K562 (cell line): ENCODE measurements at regions not wholly inside any gene's neighbourhood (a gene's known extent, or its start where the extent isn't known, plus 50 kb on each side); places are given as distances from the start of the nearest gene placed in this dataset.

Experiments used
- ARID2 ChIP-seq: fragments of 450-650 bp; IDR thresholded peaks from 2 replicates; pipeline ENCODE4 v1.6.1; 2017; ENCODE audit warnings: antibody characterized with exemption, mild to moderate bottlenecking
- CREM ChIP-seq: IDR thresholded peaks from 2 replicates; pipeline ENCODE4 v1.6.1; 2014; ENCODE audit warnings: antibody characterized with exemption, low read depth
- FOXJ3 ChIP-seq: sonication (generic); formaldehyde crosslinking; IDR thresholded peaks from 2 replicates; pipeline ENCODE4 v1.4.0; 2020; ENCODE audit warnings: mild to moderate bottlenecking, missing genetic modification reagents
- GATAD2B ChIP-seq: fragments of 450-650 bp; IDR thresholded peaks from 2 replicates; pipeline ENCODE4 v1.6.1; 2017; ENCODE audit warnings: mild to moderate bottlenecking, borderline replicate concordance
- IFI16 ChIP-seq: fragments of 250-450 bp; sonication (Bioruptor Pico); IDR thresholded peaks from 2 replicates; pipeline ENCODE4 v2.1.2; 2022; ENCODE audit warnings: mild to moderate bottlenecking, inconsistent platforms
- IRF1 ChIP-seq: sonication (generic); formaldehyde crosslinking; IDR thresholded peaks from 2 replicates; pipeline ENCODE4 v1.8.0; 2022; ENCODE audit warnings: missing genetic modification reagents, mild to moderate bottlenecking, borderline replicate concordance
- NCOA4 ChIP-seq: fragments of 450-650 bp; IDR thresholded peaks from 2 replicates; pipeline ENCODE4 v1.6.1; 2018; ENCODE audit warnings: mild to moderate bottlenecking; ENCODE audit not compliant: partially characterized antibody
- NR2C1 ChIP-seq, 2 experiments: fragments of 450-650 bp; IDR thresholded peaks; 2 replicates each; pipeline ENCODE4 v1.6.1; 2017; ENCODE audit warnings: mild to moderate bottlenecking in 2 of 2, antibody characterized with exemption in 1 of 2, inconsistent platforms in 1 of 2, missing compliant biosample characterization in 1 of 2, missing genetic modification characterization in 1 of 2
- POLR2AphosphoS2 ChIP-seq: IDR thresholded peaks from 2 replicates; pipeline ENCODE4 v1.6.1; 2012; ENCODE audit warnings: low read length, improper control_type of control experiment
- PTBP1 ChIP-seq: fragments of 200-400 bp; formaldehyde crosslinking; IDR thresholded peaks from 2 replicates; pipeline ENCODE4 v1.6.1; 2017; ENCODE audit warnings: low read depth, low read length
- RERE ChIP-seq: sonication (generic); formaldehyde crosslinking; IDR thresholded peaks from 2 replicates; pipeline ENCODE4 v1.8.0; 2023; ENCODE audit warnings: missing genetic modification reagents, mild to moderate bottlenecking, borderline replicate concordance
- RNF2 ChIP-seq: sonication (generic); IDR thresholded peaks from 2 replicates; pipeline ENCODE4 v1.6.1; 2016
- ZFP1 ChIP-seq: fragments of 450-650 bp; formaldehyde crosslinking; IDR thresholded peaks from 2 replicates; pipeline ENCODE4 v1.4.0; 2020; ENCODE audit warnings: mild to moderate bottlenecking, mixed read lengths
- ZNF778 ChIP-seq: fragments of 450-650 bp; formaldehyde crosslinking; IDR thresholded peaks from 2 replicates; pipeline ENCODE4 v1.4.0; 2020; ENCODE audit warnings: mild to moderate bottlenecking, moderate library complexity
- ZNF830 ChIP-seq: fragments of 250-450 bp; sonication (Bioruptor Pico); IDR thresholded peaks from 2 replicates; pipeline ENCODE4 v1.5.0; 2021; ENCODE audit warnings: mild to moderate bottlenecking
- TF ChIP-seq, protein P1 (sequence below): sonication (generic); formaldehyde crosslinking; IDR thresholded peaks from 2 replicates; pipeline ENCODE4 v1.8.1; 2022; ENCODE audit warnings: missing genetic modification reagents

GRCh38 chr5:8393240-8393639, 524.3 kb downstream of the MTRR start (continued):
- TF ChIP-seq RERE (CRISPR knock-in tag) (no peak), IRF1 (CRISPR knock-in tag) (no peak), ZNF778 (CRISPR knock-in tag) (no peak), NR2C1 (IDR thresholded peaks at IDR 0.05) (no peak), NR2C1 (tag; IDR thresholded peaks at IDR 0.05) (no peak), ZNF830 (CRISPR knock-in tag) (no peak), IFI16 (no peak), PTBP1 (no peak), CREM (no peak), RNF2 (no peak), ARID2 (no peak), NCOA4 (no peak), FOXJ3 (CRISPR knock-in tag) (no peak), GATAD2B (no peak), POLR2AphosphoS2 (no peak), ZFP1 (CRISPR knock-in tag) (no peak)
- TF ChIP-seq, protein P1, sequence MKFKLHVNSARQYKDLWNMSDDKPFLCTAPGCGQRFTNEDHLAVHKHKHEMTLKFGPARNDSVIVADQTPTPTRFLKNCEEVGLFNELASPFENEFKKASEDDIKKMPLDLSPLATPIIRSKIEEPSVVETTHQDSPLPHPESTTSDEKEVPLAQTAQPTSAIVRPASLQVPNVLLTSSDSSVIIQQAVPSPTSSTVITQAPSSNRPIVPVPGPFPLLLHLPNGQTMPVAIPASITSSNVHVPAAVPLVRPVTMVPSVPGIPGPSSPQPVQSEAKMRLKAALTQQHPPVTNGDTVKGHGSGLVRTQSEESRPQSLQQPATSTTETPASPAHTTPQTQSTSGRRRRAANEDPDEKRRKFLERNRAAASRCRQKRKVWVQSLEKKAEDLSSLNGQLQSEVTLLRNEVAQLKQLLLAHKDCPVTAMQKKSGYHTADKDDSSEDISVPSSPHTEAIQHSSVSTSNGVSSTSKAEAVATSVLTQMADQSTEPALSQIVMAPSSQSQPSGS: no peak
